Loucy (cell line): ENCODE measurements at regions not wholly inside any gene's neighbourhood (a gene's known extent, or its start where the extent isn't known, plus 50 kb on each side); places are given as distances from the start of the nearest gene placed in this dataset.
"Not testable (repeated sequence)": the region's sequence is repeated elsewhere in the genome, so short reads cannot be mapped to it uniquely, and the experiment has no call there.

Source experiments
- H2AFZ ChIP-seq: fragments of 200-600 bp; sonication (generic); 2 replicates; pipeline ENCODE4 v1.6.0; 2016; ENCODE audit warnings: antibody characterized with exemption, mild to moderate bottlenecking, low read length, moderate library complexity
- H3F3A ChIP-seq: fragments of 200-600 bp; 2 replicates; pipeline ENCODE4 v1.6.0; 2016; ENCODE audit warnings: antibody characterized with exemption, low read depth, mild to moderate bottlenecking
- H3K27me3 ChIP-seq: fragments of 200-600 bp; sonication (generic); 2 replicates; pipeline ENCODE4 v1.6.1; 2014; ENCODE audit warnings: low read length, mild to moderate bottlenecking; ENCODE audit not compliant: insufficient read depth, poor library complexity, severe bottlenecking
- H3K36me3 ChIP-seq: fragments of 200-600 bp; sonication (generic); 2 replicates; pipeline ENCODE4 v1.6.1; 2016; ENCODE audit warnings: low read length; ENCODE audit not compliant: insufficient read depth
- H3K4me1 ChIP-seq: fragments of 200-600 bp; sonication (generic); 2 replicates; pipeline ENCODE4 v1.5.1; 2014; ENCODE audit warnings: low read length, mild to moderate bottlenecking; ENCODE audit not compliant: insufficient read depth, poor library complexity, severe bottlenecking
- H3K4me2 ChIP-seq: fragments of 200-600 bp; sonication (generic); 2 replicates; pipeline ENCODE4 v1.6.0; 2014; ENCODE audit warnings: antibody characterized with exemption, low read length, low read depth, mild to moderate bottlenecking; ENCODE audit not compliant: poor library complexity, severe bottlenecking
- H3K4me3 ChIP-seq: fragments of 200-600 bp; sonication (generic); 2 replicates; pipeline ENCODE4 v1.5.1; 2014; ENCODE audit warnings: low read length, mild to moderate bottlenecking, mixed read lengths; ENCODE audit not compliant: poor library complexity, severe bottlenecking
- H3K79me2 ChIP-seq: fragments of 200-600 bp; sonication (generic); 2 replicates; pipeline ENCODE4 v1.6.1; 2014; ENCODE audit warnings: low read length; ENCODE audit not compliant: insufficient read depth
- H3K9ac ChIP-seq: fragments of 200-600 bp; sonication (generic); 2 replicates; pipeline ENCODE4 v1.6.0; 2014; ENCODE audit warnings: mild to moderate bottlenecking, low read depth, low read length, moderate library complexity; ENCODE audit not compliant: poor library complexity, severe bottlenecking
- H3K9me2 ChIP-seq: fragments of 200-600 bp; sonication (generic); replicated peaks from 2 replicates; pipeline ENCODE4 v1.6.1; 2016; ENCODE audit warnings: low read depth, low read length, mixed read lengths
- H3K9me3 ChIP-seq: fragments of 200-600 bp; sonication (generic); 2 replicates; pipeline ENCODE4 v1.6.1; 2014; ENCODE audit warnings: mild to moderate bottlenecking, antibody characterized with exemption, low read length, low read depth; ENCODE audit not compliant: insufficient read depth
- H4K20me1 ChIP-seq: fragments of 200-600 bp; sonication (generic); 2 replicates; pipeline ENCODE4 v1.6.0; 2014; ENCODE audit warnings: antibody characterized with exemption, low read length, mild to moderate bottlenecking; ENCODE audit not compliant: insufficient read depth, poor library complexity, severe bottlenecking
- CTCF ChIP-seq: fragments of 200-600 bp; sonication (generic); conservative IDR thresholded peaks from 2 replicates; pipeline ENCODE4 v1.5.1; 2014; ENCODE audit warnings: mild to moderate bottlenecking, antibody characterized with exemption, low read length
- EZH2phosphoT487 ChIP-seq: fragments of 200-600 bp; IDR thresholded peaks from 2 replicates; pipeline ENCODE4 v1.6.1; 2018; ENCODE audit warnings: antibody characterized with exemption, mild to moderate bottlenecking, moderate library complexity, borderline replicate concordance

- Histone ChIP-seq H3K36me3 (no peaks in the 10 kb centered on the region), H3K4me2 (no peak overlapping the region), H3K9me2 (no peaks in the 10 kb centered on the region), H3K4me3 (no peak overlapping the region), H3K27me3 (no peaks in the 10 kb centered on the region), H3K4me1 (no peaks in the 10 kb centered on the region), H3K79me2 (no peaks in the 10 kb centered on the region), H2AFZ (no peak overlapping the region), H3K9ac (no peak overlapping the region), H4K20me1 (no peaks in the 10 kb centered on the region), H3K9me3 (no peaks in the 10 kb centered on the region), H3F3A (no peaks in the 10 kb centered on the region)
- no peak for TF ChIP-seq EZH2phosphoT487
- no peak for TF ChIP-seq CTCF
Observed at GRCh38 chr3:39712413-39713048, 96.9 kb upstream of the MYRIP start.

- H3K4me1 ChIP-seq, H3K4me2 ChIP-seq, H3K36me3 ChIP-seq, H3K9ac ChIP-seq, H3K4me3 ChIP-seq, H3F3A ChIP-seq, H3K27me3 ChIP-seq, H4K20me1 ChIP-seq, H2AFZ ChIP-seq, H3K79me2 ChIP-seq, H3K9me3 ChIP-seq, H3K9me2 ChIP-seq: not testable (repeated sequence)
Observed at GRCh38 chr3:39713341-39713740, 96.1 kb upstream of the MYRIP start.

GRCh38 chr3:39716849-39717248, 92.6 kb upstream of the MYRIP start:
- H3K9me2 ChIP-seq, result no peaks in the 10 kb centered on the region
- H3K36me3 ChIP-seq, result no peaks in the 10 kb centered on the region
- H3K9me3 ChIP-seq, result no peaks in the 10 kb centered on the region
- TF ChIP-seq EZH2phosphoT487 (no peak), CTCF (no peak)
- H3K4me2 ChIP-seq, result no peak overlapping the region
- no peaks in the 10 kb centered on the region for H3K79me2 ChIP-seq
- H3K9ac ChIP-seq, result no peak overlapping the region
- H4K20me1 ChIP-seq, result no peaks in the 10 kb centered on the region
- H3F3A ChIP-seq, result no peaks in the 10 kb centered on the region
- H3K27me3 ChIP-seq, result no peaks in the 10 kb centered on the region
- H3K4me3 ChIP-seq, result no peak overlapping the region
- no peaks in the 10 kb centered on the region for H3K4me1 ChIP-seq
- no peak overlapping the region for H2AFZ ChIP-seq
